SK-N-SH treated with all-trans-retinoic acid at 6 μM for 48 hours (cell line): ENCODE measurements at regions not wholly inside any gene's neighbourhood (a gene's known extent, or its start where the extent isn't known, plus 50 kb on each side); places are given as distances from the start of the nearest gene placed in this dataset.

Experiments
- ATAC-seq: fragments of 200-7000 bp; cut with Tn5 transposase; 3 replicates; pipeline ENCODE4 v1.9.1; 2020; ENCODE audit warnings: mild to moderate bottlenecking, moderate library complexity
- GLIS3 ChIP-seq: fragments of 250-450 bp; sonication (Bioruptor Pico); IDR thresholded peaks from 2 replicates; pipeline ENCODE4 v1.5.0; 2020; ENCODE audit warnings: mild to moderate bottlenecking, moderate library complexity
- SNAI2 ChIP-seq: fragments of 250-450 bp; sonication (Bioruptor Pico); IDR thresholded peaks from 2 replicates; pipeline ENCODE4 v1.5.0; 2020; ENCODE audit warnings: mild to moderate bottlenecking, moderate library complexity
- ZC3H10 ChIP-seq: fragments of 250-450 bp; sonication (Bioruptor Pico); IDR thresholded peaks from 2 replicates; pipeline ENCODE4 v1.5.1; 2021; ENCODE audit warnings: mild to moderate bottlenecking, moderate library complexity
- ZNF8 ChIP-seq: fragments of 450-650 bp; formaldehyde crosslinking; IDR thresholded peaks from 2 replicates; pipeline ENCODE4 v1.5.0; 2020; ENCODE audit warnings: mild to moderate bottlenecking, moderate library complexity

DNA sequence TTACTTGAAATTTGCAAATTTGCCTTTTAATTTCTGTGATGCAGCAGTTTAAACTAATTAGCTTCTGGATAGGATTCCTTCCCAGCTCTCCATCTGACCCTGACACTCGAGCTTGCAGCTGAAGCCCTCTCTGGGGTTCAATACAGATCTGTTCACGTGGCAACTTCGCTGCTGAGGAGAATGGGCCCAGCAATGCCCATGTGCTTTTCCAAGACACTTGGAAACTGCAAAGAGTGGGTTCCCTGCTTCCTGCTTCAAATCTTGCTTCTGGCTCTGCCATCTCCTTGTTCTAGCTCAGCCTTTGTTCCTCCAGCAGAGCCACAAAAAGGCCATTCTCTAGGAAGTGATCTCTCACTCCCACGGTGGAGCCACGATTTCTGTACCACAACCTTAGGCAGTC is 50.0 kb upstream of the IRX6 start:
- no peak for ATAC-seq
- no peak for TF ChIP-seq GLIS3 (CRISPR knock-in tag)
- TF ChIP-seq ZNF8 (CRISPR knock-in tag) = no peak
- no peak for TF ChIP-seq SNAI2 (CRISPR knock-in tag)
- no peak for TF ChIP-seq ZC3H10 (CRISPR knock-in tag)
